GM23338 (cell line): ENCODE measurements at regions not wholly inside any gene's neighbourhood (a gene's known extent, or its start where the extent isn't known, plus 50 kb on each side); places are given as distances from the start of the nearest gene placed in this dataset.

Source experiments
- ATAC-seq: fragments of 200-7000 bp; cut with Tn5 transposase; 3 replicates; pipeline ENCODE4 v1.9.1; 2020
- DNase-seq: peaks from one replicate; pipeline ENCODE4 v3.0.0-alpha.2; 2015; ENCODE audit warnings: low spot score
- H2AFZ ChIP-seq: fragments of 200-600 bp; sonication (generic); 2 replicates; pipeline ENCODE4 v1.8.0; 2016; ENCODE audit warnings: antibody characterized with exemption, mild to moderate bottlenecking, moderate library complexity
- H3F3A ChIP-seq: fragments of 200-600 bp; sonication (generic); replicated peaks from 2 replicates; pipeline ENCODE4 v1.8.0; 2017; ENCODE audit warnings: antibody characterized with exemption, mixed run types, low read depth
- H3K27ac ChIP-seq: fragments of 200-600 bp; sonication (generic); 2 replicates; pipeline ENCODE4 v1.6.1; 2016; ENCODE audit warnings: low read depth
- H3K27me3 ChIP-seq: fragments of 200-600 bp; sonication (generic); 2 replicates; pipeline ENCODE4 v1.8.0; 2016; ENCODE audit warnings: mild to moderate bottlenecking, mixed run types, moderate library complexity; ENCODE audit not compliant: insufficient read depth
- H3K36me3 ChIP-seq: fragments of 200-600 bp; sonication (generic); 2 replicates; pipeline ENCODE4 v1.8.0; 2016; ENCODE audit warnings: mild to moderate bottlenecking; ENCODE audit not compliant: insufficient read depth
- H3K4me1 ChIP-seq: fragments of 200-600 bp; sonication (generic); 2 replicates; pipeline ENCODE4 v1.8.0; 2016; ENCODE audit warnings: mild to moderate bottlenecking, moderate library complexity; ENCODE audit not compliant: insufficient read depth
- H3K4me2 ChIP-seq: fragments of 200-600 bp; sonication (generic); 2 replicates; pipeline ENCODE4 v1.7.1; 2017; ENCODE audit warnings: mixed run types
- H3K4me3 ChIP-seq: fragments of 200-600 bp; sonication (generic); 2 replicates; pipeline ENCODE4 v1.6.1; 2016; ENCODE audit warnings: mixed run types
- H3K79me2 ChIP-seq: fragments of 200-600 bp; sonication (generic); replicated peaks from 2 replicates; pipeline ENCODE4 v1.8.0; 2017; ENCODE audit warnings: mild to moderate bottlenecking; ENCODE audit not compliant: insufficient read depth
- H3K9me2 ChIP-seq: fragments of 200-600 bp; sonication (generic); 2 replicates; pipeline ENCODE4 v1.8.0; 2017; ENCODE audit not compliant: insufficient read depth
- H4K20me1 ChIP-seq: fragments of 200-600 bp; sonication (generic); replicated peaks from 2 replicates; pipeline ENCODE4 v1.8.0; 2017; ENCODE audit warnings: mild to moderate bottlenecking; ENCODE audit not compliant: insufficient read depth
- H3K27ac Mint-ChIP-seq: 2 replicates; pipeline ENCODE4 v1.8.0; 2020; ENCODE audit warnings: inconsistent platforms, mild to moderate bottlenecking, moderate library complexity, mixed read lengths
- H3K27me3 Mint-ChIP-seq: 3 replicates; pipeline ENCODE4 v1.8.0; 2022; ENCODE audit warnings: low read depth, mild to moderate bottlenecking, moderate library complexity, mixed read lengths, inconsistent platforms; ENCODE audit not compliant: insufficient read depth, poor library complexity
- H3K36me3 Mint-ChIP-seq: 3 replicates; pipeline ENCODE4 v1.8.0; 2021; ENCODE audit warnings: low read depth, mild to moderate bottlenecking, inconsistent platforms, moderate library complexity, mixed read lengths
- H3K4me1 Mint-ChIP-seq: 3 replicates; pipeline ENCODE4 v1.8.0; 2020; ENCODE audit warnings: mild to moderate bottlenecking, inconsistent platforms, mixed read lengths
- H3K4me3 Mint-ChIP-seq: 3 replicates; pipeline ENCODE4 v1.8.0; 2021; ENCODE audit warnings: moderate library complexity, mild to moderate bottlenecking, inconsistent platforms, mixed read lengths
- H3K9me3 Mint-ChIP-seq: 3 replicates; pipeline ENCODE4 v1.8.0; 2020; ENCODE audit warnings: moderate library complexity, mild to moderate bottlenecking, inconsistent platforms, mixed read lengths
- CREB1 ChIP-seq: fragments of 250-450 bp; sonication (Bioruptor Pico); IDR thresholded peaks from 2 replicates; pipeline ENCODE4 v1.5.0; 2020; ENCODE audit warnings: low read depth, mild to moderate bottlenecking, moderate library complexity
- CTCF ChIP-seq, 2 experiments: fragments of 200-600 bp in 1 of 2; sonication (generic) in 1 of 2; conservative IDR thresholded peaks; 2 replicates each; pipeline versions ENCODE4 v1.5.1 to v1.6.1; 2016 to 2017; ENCODE audit warnings: antibody characterized with exemption in 2 of 2, low read depth in 2 of 2, mild to moderate bottlenecking in 2 of 2, moderate library complexity in 1 of 2
- EZH2 ChIP-seq: fragments of 200-600 bp; sonication (generic); IDR thresholded peaks from one replicate; pipeline ENCODE4 v1.8.0; 2017; ENCODE audit warnings: antibody characterized with exemption, mild to moderate bottlenecking, low read depth; ENCODE audit not compliant: unreplicated experiment
- EZH2phosphoT487 ChIP-seq: fragments of 200-600 bp; sonication (generic); IDR thresholded peaks from one replicate; pipeline ENCODE4 v1.8.1; 2018; ENCODE audit warnings: antibody characterized with exemption; ENCODE audit not compliant: unreplicated experiment
- POLR2AphosphoS5 ChIP-seq: IDR thresholded peaks from 2 replicates; pipeline ENCODE4 v1.6.1; 2016; ENCODE audit warnings: antibody characterized with exemption, low read depth
- REST ChIP-seq: IDR thresholded peaks from one replicate; pipeline ENCODE4 v1.6.1; 2018; ENCODE audit warnings: antibody characterized with exemption; ENCODE audit not compliant: unreplicated experiment
- STAT1 ChIP-seq: IDR thresholded peaks from one replicate; pipeline ENCODE4 v1.6.1; 2016; ENCODE audit warnings: antibody characterized with exemption; ENCODE audit not compliant: unreplicated experiment
- ZNF114 ChIP-seq: fragments of 250-450 bp; sonication (Bioruptor Pico); IDR thresholded peaks from 2 replicates; pipeline ENCODE4 v1.5.0; 2020; ENCODE audit warnings: mild to moderate bottlenecking, moderate library complexity
- ZNF331 ChIP-seq: fragments of 250-450 bp; sonication (Bioruptor Pico); IDR thresholded peaks from 2 replicates; pipeline ENCODE4 v1.5.0; 2020; ENCODE audit warnings: low read depth, mild to moderate bottlenecking, moderate library complexity
- ZNF462 ChIP-seq: fragments of 250-450 bp; sonication (Bioruptor Pico); IDR thresholded peaks from 2 replicates; pipeline ENCODE4 v1.5.0; 2020; ENCODE audit warnings: mild to moderate bottlenecking, moderate library complexity

- no peak for TF ChIP-seq REST
- TF ChIP-seq EZH2phosphoT487 = no peak
- no peak for TF ChIP-seq CREB1 (CRISPR knock-in tag)
These were observed 120.7 kb upstream of the CTBP2 start (continued) for GRCh38 chr10:125281091-125281490.

GRCh38 chr10:125276133-125276532 lies 115.8 kb upstream of the CTBP2 start:
- Histone ChIP-seq H3K4me1 (no peaks in the 10 kb centered on the region), H3K27me3 (no peaks in the 10 kb centered on the region), H3K4me3 (no peak overlapping the region), H3K9me2 (no peaks in the 10 kb centered on the region; the same call in 1 of the 2 replicates), H3K79me2 (no peaks in the 10 kb centered on the region), H3K27ac (no peak overlapping the region), H2AFZ (no peak overlapping the region), H4K20me1 (no peaks in the 10 kb centered on the region), H3K4me2 (no peak overlapping the region), H3F3A (no peaks in the 10 kb centered on the region), H3K36me3 (no peaks in the 10 kb centered on the region)
- DNase-seq = no peak
- H3K4me1 Mint-ChIP-seq = peaks cover 7% of the 10 kb centered on the region; the same call in 2 of the 3 replicates
- H3K4me3 Mint-ChIP-seq = no peak overlapping the region
- ATAC-seq = no peak
- TF ChIP-seq CTCF (conservative IDR thresholded peaks at IDR 0.05; ENCODE audit: low read depth in 2 of 2) (no peak), STAT1 (no peak), CREB1 (CRISPR knock-in tag) (no peak), EZH2 (no peak), POLR2AphosphoS5 (no peak), ZNF462 (CRISPR knock-in tag) (no peak), REST (no peak), ZNF331 (CRISPR knock-in tag) (no peak), ZNF114 (CRISPR knock-in tag) (no peak)
- H3K27me3 Mint-ChIP-seq = peaks cover 5% of the 10 kb centered on the region
- no peak overlapping the region for H3K27ac Mint-ChIP-seq
- peaks cover 8% of the 10 kb centered on the region; the same call in 2 of the 3 replicates for H3K9me3 Mint-ChIP-seq
- peaks cover 3% of the 10 kb centered on the region; the same call in 2 of the 3 replicates for H3K36me3 Mint-ChIP-seq
